Activated naive CD8-positive, alpha-beta T cell (primary cell): ENCODE measurements at regions not wholly inside any gene's neighbourhood (a gene's known extent, or its start where the extent isn't known, plus 50 kb on each side); places are given as distances from the start of the nearest gene placed in this dataset.
"Not testable (repeated sequence)": the region's sequence is repeated elsewhere in the genome, so short reads cannot be mapped to it uniquely, and the experiment has no call there.

Source experiments
- H3K27ac Mint-ChIP-seq: one replicate; pipeline ENCODE4 v1.8.0; 2021; ENCODE audit warnings: mixed read lengths
- H3K27me3 Mint-ChIP-seq: one replicate; pipeline ENCODE4 v1.8.0; 2021; ENCODE audit warnings: mixed read lengths
- H3K36me3 Mint-ChIP-seq: one replicate; pipeline ENCODE4 v1.8.0; 2021; ENCODE audit warnings: mixed read lengths
- H3K4me1 Mint-ChIP-seq: one replicate; pipeline ENCODE4 v1.8.0; 2021; ENCODE audit warnings: low read depth, mixed read lengths
- H3K4me3 Mint-ChIP-seq: one replicate; pipeline ENCODE4 v1.8.0; 2021; ENCODE audit warnings: mild to moderate bottlenecking, mixed read lengths
- H3K9me3 Mint-ChIP-seq: one replicate; pipeline ENCODE4 v1.8.0; 2021; ENCODE audit warnings: low read depth, mixed read lengths

DNA sequence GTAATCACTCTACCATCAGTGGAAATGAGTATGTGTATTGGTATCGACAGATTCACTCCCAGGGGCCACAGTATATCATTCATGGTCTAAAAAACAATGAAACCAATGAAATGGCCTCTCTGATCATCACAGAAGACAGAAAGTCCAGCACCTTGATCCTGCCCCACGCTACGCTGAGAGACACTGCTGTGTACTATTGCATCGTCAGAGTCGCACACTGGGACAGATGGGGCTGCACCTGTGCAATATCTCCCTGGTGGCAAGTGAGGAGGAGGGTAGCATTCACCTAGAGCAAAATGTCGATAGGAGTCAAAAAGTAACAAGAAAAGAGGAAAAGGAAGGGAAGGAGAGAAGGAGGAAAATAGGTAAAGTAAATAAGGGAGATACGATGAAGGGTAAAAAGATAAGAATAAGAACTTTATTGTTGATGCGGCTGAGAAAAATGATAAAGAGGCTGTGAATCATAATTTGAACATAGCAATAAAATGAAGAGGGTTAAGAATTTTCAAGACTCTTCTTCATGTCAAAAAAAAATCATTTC is 450.5 kb upstream of the OR4E1 start:
- Mint-ChIP-seq H3K36me3 (no peaks in the 10 kb centered on the region), H3K27ac (peak overlapping the region; percentile 91), H3K9me3 (no peaks in the 10 kb centered on the region), H3K4me1 (peaks cover 20% of the 10 kb centered on the region), H3K27me3 (no peaks in the 10 kb centered on the region), H3K4me3 (peak overlapping the region; percentile 85)

DNA sequence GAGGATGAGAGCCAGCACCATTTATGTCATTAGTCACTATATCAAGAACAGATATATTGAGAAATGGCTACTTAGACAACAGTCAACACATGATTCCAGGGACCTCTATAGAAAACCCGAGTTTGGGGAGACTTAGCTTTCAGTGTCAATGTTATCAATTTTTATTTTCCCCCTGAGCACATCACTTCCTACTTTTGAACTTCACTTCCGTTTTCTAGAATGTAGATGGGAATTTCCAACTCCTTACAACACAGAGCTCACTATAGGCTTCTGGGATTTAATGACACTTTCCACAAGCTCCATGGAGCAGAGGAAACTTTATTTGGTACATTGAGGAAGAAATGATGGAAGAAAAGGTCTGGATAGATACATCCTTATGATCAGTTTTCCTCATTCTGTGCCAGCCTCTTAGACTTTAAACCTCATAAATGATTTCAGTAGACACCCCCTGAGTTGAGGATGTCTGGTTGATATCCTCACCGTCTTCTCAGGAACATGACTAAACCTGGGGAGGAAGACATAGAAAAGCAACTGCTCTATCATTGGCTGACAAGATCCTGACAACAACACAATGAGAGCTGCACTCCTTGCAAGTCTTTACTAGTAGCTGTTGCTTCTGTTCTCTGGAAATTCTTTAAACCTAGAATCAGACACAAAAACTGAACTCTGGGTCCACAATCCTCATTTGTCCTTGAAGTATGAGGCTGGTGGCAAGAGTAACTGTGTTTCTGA is 449.4 kb upstream of the OR4E1 start:
- no peaks in the 10 kb centered on the region for H3K27me3 Mint-ChIP-seq
- H3K36me3 Mint-ChIP-seq = no peaks in the 10 kb centered on the region
- H3K4me1 Mint-ChIP-seq = peaks cover 20% of the 10 kb centered on the region
- peak overlapping the region; percentile 91 for H3K27ac Mint-ChIP-seq
- peak overlapping the region; percentile 85 for H3K4me3 Mint-ChIP-seq
- no peaks in the 10 kb centered on the region for H3K9me3 Mint-ChIP-seq

GRCh38 chr14:22122227-22122818 is 448.7 kb upstream of the OR4E1 start:
- Mint-ChIP-seq H3K4me3 (peak overlapping the region; percentile 85), H3K27me3 (no peaks in the 10 kb centered on the region), H3K36me3 (no peaks in the 10 kb centered on the region), H3K4me1 (peaks cover 18% of the 10 kb centered on the region), H3K27ac (peak overlapping the region; percentile 91), H3K9me3 (no peaks in the 10 kb centered on the region)

- Mint-ChIP-seq H3K4me3 (peak overlapping the region; percentile 57), H3K27me3 (no peaks in the 10 kb centered on the region), H3K36me3 (no peaks in the 10 kb centered on the region), H3K27ac (no peak overlapping the region), H3K9me3 (no peaks in the 10 kb centered on the region), H3K4me1 (peaks cover 17% of the 10 kb centered on the region)
These were observed 445.4 kb upstream of the OR4E1 start for GRCh38 chr14:22118899-22119477.

- peak overlapping the region; percentile 81 for H3K27ac Mint-ChIP-seq
- H3K36me3 Mint-ChIP-seq = no peaks in the 10 kb centered on the region
These were observed 439.8 kb upstream of the OR4E1 start for GRCh38 chr14:22113401-22113800.

DNA sequence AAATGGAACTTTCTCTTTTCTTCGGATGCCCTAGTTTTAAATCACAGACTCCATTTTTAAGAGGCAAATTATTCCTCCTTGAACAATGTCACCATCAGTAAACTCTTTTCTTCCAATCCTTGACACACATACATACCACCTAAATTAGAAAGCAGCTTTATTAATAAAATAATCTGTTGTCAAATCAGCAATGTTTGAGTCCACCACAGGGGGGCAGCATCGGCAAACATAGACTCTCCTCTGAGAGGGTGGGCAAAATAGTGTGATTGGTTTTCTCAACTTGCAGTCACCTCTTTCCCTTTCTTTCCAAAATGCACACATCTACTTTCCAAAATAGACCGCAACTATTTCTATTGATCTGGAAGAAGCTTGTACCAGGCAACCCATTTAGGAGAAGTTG is 438.4 kb upstream of the OR4E1 start:
- H3K4me1 Mint-ChIP-seq = peaks cover 17% of the 10 kb centered on the region
- H3K27me3 Mint-ChIP-seq = no peaks in the 10 kb centered on the region
- no peaks in the 10 kb centered on the region for H3K9me3 Mint-ChIP-seq
- H3K36me3 Mint-ChIP-seq = no peaks in the 10 kb centered on the region
- peak overlapping the region; percentile 93 for H3K27ac Mint-ChIP-seq
- peak overlapping the region; percentile 76 for H3K4me3 Mint-ChIP-seq

More at GRCh38 chr14:22113401-22113800, 439.8 kb upstream of the OR4E1 start:
- peak overlapping the region; percentile 72 for H3K4me3 Mint-ChIP-seq
- peaks cover 12% of the 10 kb centered on the region for H3K4me1 Mint-ChIP-seq
- no peaks in the 10 kb centered on the region for H3K27me3 Mint-ChIP-seq
- H3K9me3 Mint-ChIP-seq = no peaks in the 10 kb centered on the region

DNA sequence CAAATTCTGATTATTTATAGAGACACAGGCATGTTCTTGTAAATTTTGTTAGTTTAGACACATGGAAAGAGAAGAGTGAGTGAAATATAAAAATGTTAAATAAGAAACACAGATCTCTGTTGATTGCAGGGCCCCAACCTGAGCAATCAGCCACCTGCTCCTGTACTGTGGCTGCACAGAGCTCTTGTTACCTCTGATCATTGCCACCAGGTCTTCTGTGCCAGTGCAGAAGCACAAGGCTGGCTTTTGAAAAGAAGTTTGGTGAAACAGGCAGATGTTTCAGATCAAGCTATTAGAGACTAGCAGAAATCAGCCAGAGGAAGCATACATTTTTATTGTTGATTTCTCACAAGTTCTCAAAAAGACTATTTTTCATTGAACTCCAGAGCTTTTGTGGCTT is 434.1 kb upstream of the OR4E1 start:
- Mint-ChIP-seq H3K27me3 (no peaks in the 10 kb centered on the region), H3K36me3 (no peaks in the 10 kb centered on the region), H3K4me1 (peaks cover 26% of the 10 kb centered on the region), H3K4me3 (peak overlapping the region; percentile 44), H3K27ac (peak overlapping the region; percentile 84), H3K9me3 (no peaks in the 10 kb centered on the region)

DNA sequence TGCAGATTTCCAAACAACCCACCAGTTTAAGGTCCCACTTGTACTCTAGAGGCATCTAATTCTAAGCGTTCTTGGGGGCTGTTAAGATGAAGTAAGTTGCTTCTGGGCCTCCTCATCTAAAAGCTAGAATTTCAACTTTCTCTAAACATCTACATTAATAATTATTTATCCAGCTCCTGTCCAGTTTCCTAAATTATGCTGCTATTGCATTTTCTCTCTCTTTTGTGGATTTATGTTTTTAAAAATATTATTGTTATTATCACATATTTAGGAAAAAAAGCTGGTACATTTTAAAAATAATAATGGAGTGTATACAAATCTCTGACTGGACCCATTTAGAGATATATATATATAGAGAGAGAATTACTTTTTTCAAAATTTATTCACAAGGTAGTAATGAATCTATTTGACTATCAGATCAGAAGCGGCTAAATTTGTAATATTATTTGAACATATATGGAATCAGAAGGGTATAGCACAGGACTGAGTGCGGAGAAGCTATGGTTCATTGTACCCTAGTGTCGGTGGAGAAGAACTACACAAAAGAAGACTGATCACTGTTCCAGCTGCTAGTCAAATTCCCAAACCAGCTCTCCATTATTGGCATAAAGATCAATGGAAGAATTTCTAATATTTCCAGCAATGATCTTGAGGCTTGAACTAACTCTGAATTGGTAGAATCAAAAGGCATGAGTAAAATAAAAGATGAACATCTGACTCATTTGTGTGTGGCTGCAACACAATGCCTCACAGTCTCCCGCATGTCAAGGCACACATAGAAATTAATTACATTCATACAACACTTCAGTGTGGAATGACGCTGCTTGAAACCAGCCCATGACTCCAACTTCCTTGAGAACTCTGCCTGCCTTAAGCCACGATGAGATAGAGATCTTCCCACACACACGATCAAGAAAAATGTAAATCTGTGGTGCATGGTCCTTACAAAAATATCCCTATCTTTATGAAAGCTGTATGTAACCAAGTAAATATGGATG is 433.4 kb upstream of the OR4E1 start:
- Mint-ChIP-seq H3K4me3 (peak overlapping the region; percentile 44), H3K36me3 (no peaks in the 10 kb centered on the region), H3K9me3 (no peaks in the 10 kb centered on the region), H3K27me3 (no peaks in the 10 kb centered on the region), H3K4me1 (peaks cover 23% of the 10 kb centered on the region), H3K27ac (peak overlapping the region; percentile 84)

- no peaks in the 10 kb centered on the region for H3K9me3 Mint-ChIP-seq
- no peaks in the 10 kb centered on the region for H3K27me3 Mint-ChIP-seq
- no peaks in the 10 kb centered on the region for H3K36me3 Mint-ChIP-seq
- peaks cover 23% of the 10 kb centered on the region for H3K4me1 Mint-ChIP-seq
- peak overlapping the region; percentile 84 for H3K27ac Mint-ChIP-seq
- H3K4me3 Mint-ChIP-seq = peak overlapping the region; percentile 57
These were observed 432.0 kb upstream of the OR4E1 start for GRCh38 chr14:22105624-22106006.

GRCh38 chr14:22105006-22105623 is 431.5 kb upstream of the OR4E1 start:
- Mint-ChIP-seq H3K4me1 (peaks cover 24% of the 10 kb centered on the region), H3K4me3 (peak overlapping the region; percentile 57), H3K27me3 (no peaks in the 10 kb centered on the region), H3K9me3 (no peaks in the 10 kb centered on the region), H3K36me3 (no peaks in the 10 kb centered on the region), H3K27ac (peak overlapping the region; percentile 84)

GRCh38 chr14:22100764-22101120 is 427.1 kb upstream of the OR4E1 start:
- H3K36me3 Mint-ChIP-seq, H3K27me3 Mint-ChIP-seq, H3K27ac Mint-ChIP-seq, H3K4me3 Mint-ChIP-seq, H3K9me3 Mint-ChIP-seq: not testable (repeated sequence)
- H3K4me1 Mint-ChIP-seq = peaks cover 54% of the 10 kb centered on the region

DNA sequence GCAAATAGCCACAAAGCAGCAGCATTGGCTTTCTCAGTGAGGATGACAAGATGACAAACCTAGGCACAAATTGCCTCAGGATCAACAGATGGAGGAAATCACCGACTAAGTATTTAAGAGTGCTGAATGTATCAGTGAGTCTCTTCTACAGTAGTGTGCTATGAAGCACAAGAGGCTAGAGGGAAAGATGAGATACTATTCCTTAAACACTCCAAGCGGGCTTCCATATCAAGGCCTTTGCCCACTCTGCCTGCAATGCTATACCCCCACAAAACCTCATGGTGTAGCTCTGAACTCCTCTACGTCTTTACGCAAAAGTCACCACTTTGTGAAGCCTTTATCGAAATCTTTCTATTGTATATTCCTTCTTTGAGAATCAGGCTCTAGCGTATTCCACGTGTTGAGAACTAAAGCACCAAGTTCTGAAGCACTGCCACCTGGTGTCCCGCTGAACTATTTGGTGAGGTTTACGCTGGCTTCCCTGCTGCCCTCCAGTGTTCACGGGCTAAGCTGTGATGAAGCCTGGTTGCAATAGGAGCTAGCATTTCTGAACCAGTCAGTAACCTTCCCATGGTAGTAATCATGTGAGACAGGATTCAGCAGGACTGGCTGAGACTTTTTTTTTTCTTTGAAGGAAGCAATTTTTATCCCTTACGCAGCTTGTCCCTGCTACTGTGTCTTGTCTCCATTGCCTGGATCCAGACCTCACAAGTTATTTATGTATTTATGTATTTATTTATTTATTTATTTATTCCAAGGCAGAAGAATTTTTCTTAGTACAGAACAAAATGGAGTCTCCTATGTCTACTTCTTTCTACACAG is 426.5 kb upstream of the OR4E1 start:
- no peak overlapping the region for H3K27ac Mint-ChIP-seq
- peaks cover 53% of the 10 kb centered on the region for H3K4me1 Mint-ChIP-seq
- H3K27me3 Mint-ChIP-seq = no peaks in the 10 kb centered on the region
- H3K9me3 Mint-ChIP-seq = no peaks in the 10 kb centered on the region
- no peak overlapping the region for H3K4me3 Mint-ChIP-seq
- no peaks in the 10 kb centered on the region for H3K36me3 Mint-ChIP-seq

- peak overlapping the region; percentile 13 for H3K4me3 Mint-ChIP-seq
- H3K9me3 Mint-ChIP-seq = no peaks in the 10 kb centered on the region
- no peaks in the 10 kb centered on the region for H3K27me3 Mint-ChIP-seq
- H3K27ac Mint-ChIP-seq = peak overlapping the region; percentile 81
- peaks cover 53% of the 10 kb centered on the region for H3K4me1 Mint-ChIP-seq
- no peaks in the 10 kb centered on the region for H3K36me3 Mint-ChIP-seq
These were observed 424.8 kb upstream of the OR4E1 start for GRCh38 chr14:22098435-22098834.
